ENCODE measurements at regions not wholly inside any gene's neighbourhood (a gene's known extent, or its start where the extent isn't known, plus 50 kb on each side); places are given as distances from the start of the nearest gene placed in this dataset.
A peak's percentile ranks its signal among the peaks of the same experiment; 100 is the strongest.

GRCh38 chr2:6421138-6421730, 444.5 kb downstream of the CMPK2 start:
- Histone ChIP-seq H3K27ac (ENCODE audit: poor library complexity, severe bottlenecking) (no peak overlapping the region), H3K4me3 (ENCODE audit: severe bottlenecking) (no peak overlapping the region), H3K9me3 (ENCODE audit: severe bottlenecking) (no peaks in the 10 kb centered on the region), H3K36me3 (ENCODE audit: low read depth) (no peaks in the 10 kb centered on the region), H3K27me3 (ENCODE audit: insufficient read depth, poor library complexity, severe bottlenecking) (no peaks in the 10 kb centered on the region), H3K4me1 (ENCODE audit: insufficient read depth, poor library complexity, severe bottlenecking) (no peaks in the 10 kb centered on the region)
- no peak for TF ChIP-seq CTCF (IDR thresholded peaks at IDR 0.05; ENCODE audit: poor library complexity, severe bottlenecking)
- ATAC-seq (ENCODE audit: low read depth) (no peak), DNase-seq (ENCODE audit: low spot score) (no peak)

- no peak for TF ChIP-seq CTCF (IDR thresholded peaks at IDR 0.05; ENCODE audit: poor library complexity, severe bottlenecking)
- Histone ChIP-seq H3K4me1 (ENCODE audit: insufficient read depth, poor library complexity, severe bottlenecking) (no peaks in the 10 kb centered on the region), H3K4me3 (ENCODE audit: severe bottlenecking) (no peak overlapping the region), H3K36me3 (ENCODE audit: low read depth) (no peaks in the 10 kb centered on the region), H3K27me3 (ENCODE audit: insufficient read depth, poor library complexity, severe bottlenecking) (no peaks in the 10 kb centered on the region), H3K27ac (ENCODE audit: poor library complexity, severe bottlenecking) (no peak overlapping the region), H3K9me3 (ENCODE audit: severe bottlenecking) (no peaks in the 10 kb centered on the region)
- DNase-seq (ENCODE audit: low spot score), result no peak
- no peak for ATAC-seq (ENCODE audit: low read depth)
Observed at GRCh38 chr2:6421888-6422287, 443.8 kb downstream of the CMPK2 start.

GRCh38 chr2:6423157-6423556, 442.6 kb downstream of the CMPK2 start:
- H3K4me3 ChIP-seq (ENCODE audit: severe bottlenecking), result no peak overlapping the region
- ATAC-seq (ENCODE audit: low read depth), result peak; percentile 49; the same call in 2 of the 3 replicates

GRCh38 chr2:6423944-6424343, 441.8 kb downstream of the CMPK2 start:
- H3K4me3 ChIP-seq (ENCODE audit: severe bottlenecking), result no peak overlapping the region
- TF ChIP-seq CTCF (IDR thresholded peaks at IDR 0.05; ENCODE audit: poor library complexity, severe bottlenecking), result no peak
- ATAC-seq (ENCODE audit: low read depth) (no peak), DNase-seq (ENCODE audit: low spot score) (no peak)
- H3K4me1 ChIP-seq (ENCODE audit: insufficient read depth, poor library complexity, severe bottlenecking), result no peaks in the 10 kb centered on the region
- H3K36me3 ChIP-seq (ENCODE audit: low read depth), result no peaks in the 10 kb centered on the region
- no peaks in the 10 kb centered on the region for H3K27me3 ChIP-seq (ENCODE audit: insufficient read depth, poor library complexity, severe bottlenecking)
- H3K27ac ChIP-seq (ENCODE audit: poor library complexity, severe bottlenecking), result no peak overlapping the region
- no peaks in the 10 kb centered on the region for H3K9me3 ChIP-seq (ENCODE audit: severe bottlenecking)

More at GRCh38 chr2:6423157-6423556, 442.6 kb downstream of the CMPK2 start:
- Histone ChIP-seq H3K4me1 (ENCODE audit: insufficient read depth, poor library complexity, severe bottlenecking) (no peaks in the 10 kb centered on the region), H3K27ac (ENCODE audit: poor library complexity, severe bottlenecking) (no peak overlapping the region), H3K27me3 (ENCODE audit: insufficient read depth, poor library complexity, severe bottlenecking) (no peaks in the 10 kb centered on the region), H3K9me3 (ENCODE audit: severe bottlenecking) (no peaks in the 10 kb centered on the region), H3K36me3 (ENCODE audit: low read depth) (no peaks in the 10 kb centered on the region)
- DNase-seq (ENCODE audit: low spot score), result no peak
- TF ChIP-seq CTCF (IDR thresholded peaks at IDR 0.05; ENCODE audit: poor library complexity, severe bottlenecking), result no peak

GRCh38 chr2:6425032-6425431, 440.7 kb downstream of the CMPK2 start:
- Histone ChIP-seq H3K4me1 (ENCODE audit: insufficient read depth, poor library complexity, severe bottlenecking) (no peaks in the 10 kb centered on the region), H3K9me3 (ENCODE audit: severe bottlenecking) (no peaks in the 10 kb centered on the region), H3K36me3 (ENCODE audit: low read depth) (no peaks in the 10 kb centered on the region), H3K4me3 (ENCODE audit: severe bottlenecking) (no peak overlapping the region), H3K27me3 (ENCODE audit: insufficient read depth, poor library complexity, severe bottlenecking) (no peaks in the 10 kb centered on the region), H3K27ac (ENCODE audit: poor library complexity, severe bottlenecking) (no peak overlapping the region)
- DNase-seq (ENCODE audit: low spot score), result no peak
- ATAC-seq (ENCODE audit: low read depth), result no peak
- no peak for TF ChIP-seq CTCF (IDR thresholded peaks at IDR 0.05; ENCODE audit: poor library complexity, severe bottlenecking)

Data from RWPE2 (cell line).